ENCODE measurements at regions not wholly inside any gene's neighbourhood (a gene's known extent, or its start where the extent isn't known, plus 50 kb on each side); places are given as distances from the start of the nearest gene placed in this dataset.
"Not testable (repeated sequence)": the region's sequence is repeated elsewhere in the genome, so short reads cannot be mapped to it uniquely, and the experiment has no call there.

GRCh38 chr3:75433295-75433694, 230.8 kb upstream of the FRG2C start:
- TF ChIP-seq RFX5 (IDR thresholded peaks at IDR 0.05; ENCODE audit: low read depth, low read length); RCOR1 (IDR thresholded peaks at IDR 0.05; ENCODE audit: insufficient replicate concordance, low read length); POLR2A (IDR thresholded peaks at IDR 0.05; ENCODE audit: low read depth, low read length); ELK1 (IDR thresholded peaks at IDR 0.05; ENCODE audit: borderline replicate concordance, low read depth, low read length); CEBPB (IDR thresholded peaks at IDR 0.05; ENCODE audit: low read depth, low read length); MAFK (IDR thresholded peaks at IDR 0.05; ENCODE audit: low read depth, low read length); FOS (IDR thresholded peaks at IDR 0.05; ENCODE audit: low read depth, low read length); BHLHE40 (IDR thresholded peaks at IDR 0.05; ENCODE audit: low read depth, low read length); MAZ (IDR thresholded peaks at IDR 0.05; ENCODE audit: borderline replicate concordance, low read depth, low read length): not testable (repeated sequence)
- TF ChIP-seq, protein P1, sequence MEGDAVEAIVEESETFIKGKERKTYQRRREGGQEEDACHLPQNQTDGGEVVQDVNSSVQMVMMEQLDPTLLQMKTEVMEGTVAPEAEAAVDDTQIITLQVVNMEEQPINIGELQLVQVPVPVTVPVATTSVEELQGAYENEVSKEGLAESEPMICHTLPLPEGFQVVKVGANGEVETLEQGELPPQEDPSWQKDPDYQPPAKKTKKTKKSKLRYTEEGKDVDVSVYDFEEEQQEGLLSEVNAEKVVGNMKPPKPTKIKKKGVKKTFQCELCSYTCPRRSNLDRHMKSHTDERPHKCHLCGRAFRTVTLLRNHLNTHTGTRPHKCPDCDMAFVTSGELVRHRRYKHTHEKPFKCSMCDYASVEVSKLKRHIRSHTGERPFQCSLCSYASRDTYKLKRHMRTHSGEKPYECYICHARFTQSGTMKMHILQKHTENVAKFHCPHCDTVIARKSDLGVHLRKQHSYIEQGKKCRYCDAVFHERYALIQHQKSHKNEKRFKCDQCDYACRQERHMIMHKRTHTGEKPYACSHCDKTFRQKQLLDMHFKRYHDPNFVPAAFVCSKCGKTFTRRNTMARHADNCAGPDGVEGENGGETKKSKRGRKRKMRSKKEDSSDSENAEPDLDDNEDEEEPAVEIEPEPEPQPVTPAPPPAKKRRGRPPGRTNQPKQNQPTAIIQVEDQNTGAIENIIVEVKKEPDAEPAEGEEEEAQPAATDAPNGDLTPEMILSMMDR (conservative IDR thresholded peaks at IDR 0.05; ENCODE audit: low read depth, low read length): not testable (repeated sequence)
- TF ChIP-seq, protein P2, sequence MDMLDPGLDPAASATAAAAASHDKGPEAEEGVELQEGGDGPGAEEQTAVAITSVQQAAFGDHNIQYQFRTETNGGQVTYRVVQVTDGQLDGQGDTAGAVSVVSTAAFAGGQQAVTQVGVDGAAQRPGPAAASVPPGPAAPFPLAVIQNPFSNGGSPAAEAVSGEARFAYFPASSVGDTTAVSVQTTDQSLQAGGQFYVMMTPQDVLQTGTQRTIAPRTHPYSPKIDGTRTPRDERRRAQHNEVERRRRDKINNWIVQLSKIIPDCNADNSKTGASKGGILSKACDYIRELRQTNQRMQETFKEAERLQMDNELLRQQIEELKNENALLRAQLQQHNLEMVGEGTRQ (IDR thresholded peaks at IDR 0.05; ENCODE audit: low read depth, low read length): not testable (repeated sequence)

Measured in IMR-90 (cell line).